IMR-90 (cell line): ENCODE measurements at regions not wholly inside any gene's neighbourhood (a gene's known extent, or its start where the extent isn't known, plus 50 kb on each side); places are given as distances from the start of the nearest gene placed in this dataset.

Experiments
- ATAC-seq: fragments of 200-7000 bp; cut with Tn5 transposase; 2 replicates; pipeline ENCODE4 v1.9.1; 2020; ENCODE audit warnings: low read depth, mild to moderate bottlenecking, moderate library complexity
- BruUV-seq: library from RNA; stranded (reverse); fragments of 400-500 nt; replicated peaks from 2 replicates; lab custom pipeline; 2021; lab: Mats Ljungman, UMichigan
- CTCF ChIA-PET: fragments of 300-600 bp; formaldehyde crosslinking; extraction: SDS; loops from one replicate; lab custom pipeline; 2021; ENCODE audit warnings: antibody characterized with exemption; lab: Yijun Ruan, JAX
- POLR2A ChIA-PET: fragments of 300-600 bp; sonication (Branson Sonifier 250); formaldehyde crosslinking; loops from one replicate; lab custom pipeline; 2022; ENCODE audit warnings: antibody characterized with exemption; ENCODE audit not compliant: unreplicated experiment; lab: Charles Lee
- DNase-seq: peaks from one replicate; pipeline ENCODE4 v3.0.0; 2013
- H2AFZ ChIP-seq: replicated peaks from 2 replicates; pipeline ENCODE3; 2013; ENCODE audit warnings: low read length, mild to moderate bottlenecking; ENCODE audit not compliant: poor library complexity
- H2AK5ac ChIP-seq: 2 replicates; pipeline ENCODE4 v1.6.1; 2013; ENCODE audit warnings: low read depth, low read length, inconsistent platforms
- H2AK9ac ChIP-seq: replicated peaks from 2 replicates; pipeline ENCODE3; 2013; ENCODE audit warnings: mild to moderate bottlenecking, low read depth, low read length, moderate library complexity; ENCODE audit not compliant: poor library complexity
- H2BK120ac ChIP-seq: 2 replicates; pipeline ENCODE4 v1.6.1; 2013; ENCODE audit warnings: low read depth, low read length, inconsistent platforms
- H2BK15ac ChIP-seq: 3 replicates; pipeline ENCODE4 v1.6.1; 2013; ENCODE audit warnings: low read depth, low read length, inconsistent platforms
- H2BK20ac ChIP-seq: 2 replicates; pipeline ENCODE4 v1.6.1; 2013; ENCODE audit warnings: low read depth, mild to moderate bottlenecking, inconsistent platforms, low read length, moderate library complexity
- H2BK5ac ChIP-seq: 2 replicates; pipeline ENCODE4 v1.6.1; 2013; ENCODE audit warnings: mild to moderate bottlenecking, low read depth, low read length, inconsistent platforms; ENCODE audit not compliant: poor library complexity, severe bottlenecking
- H3K14ac ChIP-seq: replicated peaks from 2 replicates; pipeline ENCODE4 v1.6.1; 2013; ENCODE audit warnings: low read depth, low read length, inconsistent platforms
- H3K18ac ChIP-seq: 2 replicates; pipeline ENCODE4 v1.6.1; 2013; ENCODE audit warnings: low read depth, low read length, control low read depth
- H3K23ac ChIP-seq: 2 replicates; pipeline ENCODE4 v1.6.1; 2013; ENCODE audit warnings: low read depth, low read length, inconsistent platforms
- H3K27ac ChIP-seq: 2 replicates; pipeline ENCODE4 v1.5.1; 2013; ENCODE audit warnings: mild to moderate bottlenecking, control low read depth, low read length; ENCODE audit not compliant: insufficient read depth
- H3K27me3 ChIP-seq: 2 replicates; pipeline ENCODE4 v1.6.1; 2013; ENCODE audit warnings: low read length; ENCODE audit not compliant: control insufficient read depth, insufficient read depth
- H3K36me3 ChIP-seq: 2 replicates; pipeline ENCODE4 v1.6.1; 2013; ENCODE audit warnings: low read length, mixed read lengths; ENCODE audit not compliant: control insufficient read depth, insufficient read depth
- H3K4ac ChIP-seq: 2 replicates; pipeline ENCODE4 v1.6.1; 2013; ENCODE audit warnings: low read depth, low read length, inconsistent platforms
- H3K4me1 ChIP-seq: 2 replicates; pipeline ENCODE4 v1.6.1; 2013; ENCODE audit warnings: low read length, mixed read lengths; ENCODE audit not compliant: control insufficient read depth, insufficient read depth
- H3K4me2 ChIP-seq: 2 replicates; pipeline ENCODE4 v1.6.1; 2013; ENCODE audit warnings: low read depth, mild to moderate bottlenecking, control low read depth, low read length, moderate library complexity
- H3K4me3 ChIP-seq: 2 replicates; pipeline ENCODE4 v1.5.1; 2013; ENCODE audit warnings: low read depth, mild to moderate bottlenecking, control low read depth, low read length, moderate library complexity; ENCODE audit not compliant: insufficient read depth
- H3K56ac ChIP-seq: 2 replicates; pipeline ENCODE4 v1.6.1; 2013; ENCODE audit warnings: low read length, inconsistent platforms; ENCODE audit not compliant: insufficient read depth; ENCODE audit errors: extremely low read depth
- H3K79me1 ChIP-seq, 2 experiments: 2 replicates each; pipeline ENCODE4 v1.6.1; 2013; ENCODE audit warnings: low read length in 2 of 2, inconsistent platforms in 1 of 2, low read depth in 1 of 2
- H3K9ac ChIP-seq: 2 replicates; pipeline ENCODE4 v1.6.1; 2013; ENCODE audit warnings: low read depth, low read length, control low read depth
- H3K9me1 ChIP-seq: 2 replicates; pipeline ENCODE4 v1.6.1; 2013; ENCODE audit warnings: low read length, inconsistent platforms; ENCODE audit not compliant: insufficient read depth
- H3K9me3 ChIP-seq: 2 replicates; pipeline ENCODE4 v1.6.1; 2013; ENCODE audit warnings: low read length; ENCODE audit not compliant: control insufficient read depth, insufficient read depth
- H4K20me1 ChIP-seq: 2 replicates; pipeline ENCODE4 v1.6.1; 2013; ENCODE audit warnings: low read length, inconsistent platforms; ENCODE audit not compliant: insufficient read depth
- H4K5ac ChIP-seq: 2 replicates; pipeline ENCODE4 v1.6.1; 2013; ENCODE audit warnings: mild to moderate bottlenecking, low read depth, low read length, control low read depth
- H4K8ac ChIP-seq, 2 experiments: 2 replicates each; pipeline ENCODE4 v1.6.1; 2013; ENCODE audit warnings: low read depth in 2 of 2, low read length in 2 of 2, control low read depth in 1 of 2, inconsistent platforms in 1 of 2
- H4K91ac ChIP-seq: 2 replicates; pipeline ENCODE4 v1.6.1; 2013; ENCODE audit warnings: low read depth, low read length, inconsistent platforms; ENCODE audit not compliant: insufficient read depth
- CEBPB ChIP-seq: IDR thresholded peaks from 2 replicates; pipeline ENCODE4 v1.6.1; 2012; ENCODE audit warnings: low read depth, low read length, improper control_type of control experiment
- CHD1 ChIP-seq: IDR thresholded peaks from 2 replicates; pipeline ENCODE4 v1.6.1; 2012; ENCODE audit warnings: low read depth, low read length, improper control_type of control experiment
- ELK1 ChIP-seq: fragments of 150-350 bp; IDR thresholded peaks from 2 replicates; pipeline ENCODE4 v1.6.1; 2016; ENCODE audit warnings: low read depth, mild to moderate bottlenecking, low read length, moderate library complexity, borderline replicate concordance
- FOS ChIP-seq: fragments of 150-350 bp; IDR thresholded peaks from 2 replicates; pipeline ENCODE4 v1.6.1; 2016; ENCODE audit warnings: low read depth, low read length
- MAFK ChIP-seq: IDR thresholded peaks from 2 replicates; pipeline ENCODE4 v1.6.1; 2012; ENCODE audit warnings: low read depth, low read length, improper control_type of control experiment
- MAZ ChIP-seq: IDR thresholded peaks from 2 replicates; pipeline ENCODE4 v1.6.1; 2012; ENCODE audit warnings: low read depth, mild to moderate bottlenecking, low read length, improper control_type of control experiment, moderate library complexity, borderline replicate concordance
- MXI1 ChIP-seq: IDR thresholded peaks from 2 replicates; pipeline ENCODE4 v1.6.1; 2012; ENCODE audit warnings: low read depth, mild to moderate bottlenecking, low read length, moderate library complexity, borderline replicate concordance
- NFE2L2 ChIP-seq: fragments of 150-350 bp; IDR thresholded peaks from 2 replicates; pipeline ENCODE4 v1.6.1; 2016; ENCODE audit warnings: low read depth, mild to moderate bottlenecking, low read length
- POLR2A ChIP-seq: IDR thresholded peaks from 2 replicates; pipeline ENCODE4 v1.6.1; 2012; ENCODE audit warnings: mild to moderate bottlenecking, low read depth, low read length
- RAD21 ChIP-seq: IDR thresholded peaks from 2 replicates; pipeline ENCODE4 v1.6.1; 2012; ENCODE audit warnings: low read length, improper control_type of control experiment
- RCOR1 ChIP-seq: IDR thresholded peaks from 2 replicates; pipeline ENCODE4 v1.6.1; 2012; ENCODE audit warnings: mild to moderate bottlenecking, low read length, improper control_type of control experiment; ENCODE audit not compliant: insufficient replicate concordance
- RFX5 ChIP-seq: IDR thresholded peaks from 2 replicates; pipeline ENCODE4 v1.8.0; 2012; ENCODE audit warnings: low read depth, mild to moderate bottlenecking, low read length, moderate library complexity
- SMC3 ChIP-seq: fragments of 150-350 bp; IDR thresholded peaks from 2 replicates; pipeline ENCODE4 v1.6.1; 2016; ENCODE audit warnings: low read depth, mild to moderate bottlenecking, antibody characterized with exemption, low read length, moderate library complexity
- WGBS, 2 experiments: methylation state at CpG; one replicate each; pipeline versions ENCODE4 v1.1.5 to v1.1.7; 2013; ENCODE audit warnings: missing lambda C conversion rate in 2 of 2; ENCODE audit not compliant: insufficient read length in 1 of 2; ENCODE audit errors: extremely low coverage in 2 of 2; 5-methylcytosine and 5-hydroxymethylcytosine counted together
- dilution Hi-C: fragments of 300-500 bp; cut with HindIII; formaldehyde crosslinking; loops from one replicate; pipeline ENCODE4 v1.14.3; 2018; ENCODE audit warnings: low sequenced_read_pairs; ENCODE audit not compliant: unreplicated experiment
- in situ Hi-C: fragments of 300-500 bp; cut with MboI; formaldehyde crosslinking; loops from 3 replicates; pipeline ENCODE4 v1.14.3; 2019; ENCODE audit warnings: low sequenced_read_pairs, inconsistent platforms, mixed read lengths
- intact Hi-C: fragments of 100-400 bp; cut with micrococcal nuclease; formaldehyde crosslinking; loops from 2 replicates; pipeline ENCODE4 v1.10.0; 2022
- TF ChIP-seq, protein P1 (sequence below): conservative IDR thresholded peaks from 2 replicates; pipeline ENCODE4 v1.5.1; 2012; ENCODE audit warnings: mild to moderate bottlenecking, low read depth, low read length, improper control_type of control experiment
- TF ChIP-seq, protein P2 (sequence below): fragments of 150-350 bp; IDR thresholded peaks from 2 replicates; pipeline ENCODE4 v1.6.1; 2017; ENCODE audit warnings: mild to moderate bottlenecking, antibody characterized with exemption, low read length, low read depth

DNA sequence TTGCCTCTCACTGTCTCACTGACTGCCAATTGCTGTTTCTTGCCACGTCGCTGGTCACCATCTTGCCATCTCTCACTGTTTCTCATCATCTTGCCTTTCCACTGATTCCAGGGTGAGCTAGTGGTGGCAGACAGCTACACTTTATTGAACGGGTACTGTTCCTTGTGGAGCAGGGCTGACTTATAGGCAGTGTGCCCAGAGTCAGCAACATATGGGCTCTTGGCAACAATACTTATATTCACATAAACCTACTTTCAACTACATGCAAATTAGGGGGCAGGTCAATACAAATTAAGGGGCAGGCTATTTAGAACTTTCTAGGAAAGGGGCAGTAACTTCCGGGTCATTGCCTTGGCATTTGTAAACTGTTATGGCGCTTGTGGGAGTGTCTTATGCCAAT is 186.2 kb upstream of the SYNDIG1 start:
- Histone ChIP-seq H2BK120ac (no peak overlapping the region), H3K36me3 (no peaks in the 10 kb centered on the region), H3K56ac (no peak overlapping the region), H4K20me1 (no peaks in the 10 kb centered on the region), H3K18ac (no peak overlapping the region), H3K9me3 (no peaks in the 10 kb centered on the region), H3K27me3 (no peaks in the 10 kb centered on the region), H4K5ac (no peak overlapping the region), H3K9me1 (no peaks in the 10 kb centered on the region), H2BK15ac (no peak overlapping the region), H3K9ac (no peak overlapping the region), H4K91ac (no peak overlapping the region), H3K4me3 (no peak overlapping the region), H3K14ac (no peak overlapping the region), H3K79me1 (no peaks in the 10 kb centered on the region), H3K4ac (no peak overlapping the region), H2BK5ac (no peak overlapping the region), H4K8ac (no peak overlapping the region), H2BK20ac (no peak overlapping the region), H3K4me2 (no peak overlapping the region), H2AFZ (no peak overlapping the region), H2AK5ac (no peak overlapping the region), H3K27ac (no peak overlapping the region), H2AK9ac (no peak overlapping the region), H3K4me1 (no peaks in the 10 kb centered on the region), H3K23ac (no peak overlapping the region)
- DNase-seq: no peak
- no peak for ATAC-seq
- BruUV-seq: no TSS peak
- 66% methylated on average over 2 of the region's 5 CpGs; no CpG with 5 or more reads in 1 of the 2 experiments for WGBS, 2 experiments
- in situ Hi-C loops (no loop called here), intact Hi-C loops (no loop called here), dilution Hi-C loops (no loop called here)
- no peak for TF ChIP-seq MAZ
- no peak for TF ChIP-seq NFE2L2
- no peak for TF ChIP-seq MAFK
- TF ChIP-seq RCOR1: no peak
- no peak for TF ChIP-seq SMC3
- no peak for TF ChIP-seq ELK1
- no peak for TF ChIP-seq MXI1
- TF ChIP-seq RAD21: no peak
- TF ChIP-seq, protein P1, sequence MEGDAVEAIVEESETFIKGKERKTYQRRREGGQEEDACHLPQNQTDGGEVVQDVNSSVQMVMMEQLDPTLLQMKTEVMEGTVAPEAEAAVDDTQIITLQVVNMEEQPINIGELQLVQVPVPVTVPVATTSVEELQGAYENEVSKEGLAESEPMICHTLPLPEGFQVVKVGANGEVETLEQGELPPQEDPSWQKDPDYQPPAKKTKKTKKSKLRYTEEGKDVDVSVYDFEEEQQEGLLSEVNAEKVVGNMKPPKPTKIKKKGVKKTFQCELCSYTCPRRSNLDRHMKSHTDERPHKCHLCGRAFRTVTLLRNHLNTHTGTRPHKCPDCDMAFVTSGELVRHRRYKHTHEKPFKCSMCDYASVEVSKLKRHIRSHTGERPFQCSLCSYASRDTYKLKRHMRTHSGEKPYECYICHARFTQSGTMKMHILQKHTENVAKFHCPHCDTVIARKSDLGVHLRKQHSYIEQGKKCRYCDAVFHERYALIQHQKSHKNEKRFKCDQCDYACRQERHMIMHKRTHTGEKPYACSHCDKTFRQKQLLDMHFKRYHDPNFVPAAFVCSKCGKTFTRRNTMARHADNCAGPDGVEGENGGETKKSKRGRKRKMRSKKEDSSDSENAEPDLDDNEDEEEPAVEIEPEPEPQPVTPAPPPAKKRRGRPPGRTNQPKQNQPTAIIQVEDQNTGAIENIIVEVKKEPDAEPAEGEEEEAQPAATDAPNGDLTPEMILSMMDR: no peak
- TF ChIP-seq FOS: no peak
- TF ChIP-seq, protein P2, sequence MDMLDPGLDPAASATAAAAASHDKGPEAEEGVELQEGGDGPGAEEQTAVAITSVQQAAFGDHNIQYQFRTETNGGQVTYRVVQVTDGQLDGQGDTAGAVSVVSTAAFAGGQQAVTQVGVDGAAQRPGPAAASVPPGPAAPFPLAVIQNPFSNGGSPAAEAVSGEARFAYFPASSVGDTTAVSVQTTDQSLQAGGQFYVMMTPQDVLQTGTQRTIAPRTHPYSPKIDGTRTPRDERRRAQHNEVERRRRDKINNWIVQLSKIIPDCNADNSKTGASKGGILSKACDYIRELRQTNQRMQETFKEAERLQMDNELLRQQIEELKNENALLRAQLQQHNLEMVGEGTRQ: no peak
- TF ChIP-seq POLR2A: no peak
- TF ChIP-seq CEBPB: no peak
- TF ChIP-seq RFX5: no peak
- no peak for TF ChIP-seq CHD1
- ChIA-PET POLR2A (no interaction called here), CTCF (no interaction called here)
